Sigmoid colon (tissue), 6 donors: ENCODE measurements at regions not wholly inside any gene's neighbourhood (a gene's known extent, or its start where the extent isn't known, plus 50 kb on each side); places are given as distances from the start of the nearest gene placed in this dataset.

Experiments
- DNase-seq: peaks from one replicate; pipeline ENCODE4 v3.0.0-alpha.2; 2019
- H3K27ac ChIP-seq, 4 donors: fragments of 200-600 bp; sonication (generic); one replicate each; pipeline ENCODE4 v1.5.1; 2016 to 2019; ENCODE audit warnings: mild to moderate bottlenecking in 1 of 4
- H3K27me3 ChIP-seq, 3 donors: fragments of 200-600 bp; sonication (generic); one replicate each; pipeline ENCODE4 v1.5.1; 2019; ENCODE audit warnings: mild to moderate bottlenecking in 1 of 3
- H3K36me3 ChIP-seq, 4 donors: fragments of 200-600 bp; sonication (generic); one replicate each; pipeline ENCODE4 v1.5.1; 2016 to 2019
- H3K4me1 ChIP-seq, 4 donors: fragments of 200-600 bp; sonication (generic); one replicate each; pipeline ENCODE4 v1.5.1; 2017 to 2019
- H3K4me3 ChIP-seq, 4 donors: fragments of 200-600 bp; sonication (generic); one replicate each; pipeline ENCODE4 v1.5.1; 2017 to 2019; ENCODE audit warnings: mild to moderate bottlenecking in 2 of 4, moderate library complexity in 1 of 4
- H3K9me3 ChIP-seq, 4 donors: fragments of 200-600 bp in 3 of 4; sonication (generic) in 3 of 4; one replicate each; pipeline versions ENCODE4 v1.5.1 to v1.6.1; 2013 to 2019
- CTCF ChIP-seq, 4 experiments: fragments of 450-650 bp in 3 of 4; fragments of 200-600 bp in 1 of 4; IDR thresholded peaks; one replicate each; pipeline ENCODE4 v1.5.1; 2016 to 2019; ENCODE audit warnings: antibody characterized with exemption in 4 of 4, mild to moderate bottlenecking in 3 of 4, moderate library complexity in 2 of 4
- EP300 ChIP-seq, 4 donors: sonication (generic); formaldehyde crosslinking; IDR thresholded peaks; one replicate each; pipeline ENCODE4 v1.6.1; 2017; ENCODE audit warnings: antibody characterized with exemption in 4 of 4
- POLR2A ChIP-seq, 2 donors: fragments of 450-650 bp; IDR thresholded peaks; one replicate each; pipeline ENCODE4 v1.6.1; 2016; ENCODE audit warnings: antibody characterized with exemption in 2 of 2, mild to moderate bottlenecking in 2 of 2, moderate library complexity in 2 of 2
- POLR2AphosphoS5 ChIP-seq, 4 donors: sonication (generic); formaldehyde crosslinking; IDR thresholded peaks; one replicate each; pipeline ENCODE4 v1.6.1; 2017; ENCODE audit warnings: antibody characterized with exemption in 4 of 4
- WGBS, 2 donors: extraction: QIAGEN DNeasy Blood & Tissue Kit; methylation state at CpG; one replicate each; pipeline ENCODE4 v1.1.7; 2013; 5-methylcytosine and 5-hydroxymethylcytosine counted together
- intact Hi-C: fragments of 100-400 bp; cut with DNase I; formaldehyde crosslinking; loops from one replicate; pipeline ENCODE4 v1.15.1; 2023
- donor health status: healthy with polysubstance abuse.
- donor health status: healthy.

- no peak for DNase-seq
- no peak overlapping the region for H3K27ac ChIP-seq
- WGBS, 2 donors = 78 to 83% methylated on average over 4 of the region's 4 CpGs
- H3K4me3 ChIP-seq = no peak overlapping the region
- no peak for TF ChIP-seq CTCF (IDR thresholded peaks at IDR 0.05)
- no peak for TF ChIP-seq POLR2A (IDR thresholded peaks at IDR 0.05)
- no peak for TF ChIP-seq POLR2AphosphoS5 (IDR thresholded peaks at IDR 0.05)
- TF ChIP-seq EP300 (IDR thresholded peaks at IDR 0.05) = no peak
- no peaks in the 10 kb centered on the region for H3K4me1 ChIP-seq
- no peaks in the 10 kb centered on the region for H3K27me3 ChIP-seq
- intact Hi-C loops = no loop called here
- H3K36me3 ChIP-seq = no peaks in the 10 kb centered on the region
- peaks cover 0 to 8% (median 2%) of the 10 kb centered on the region in 4 donors for H3K9me3 ChIP-seq
Measured at GRCh38 chr18:43442131-43442530, 164.8 kb upstream of the SYT4 start.

GRCh38 chr18:43442571-43442970 lies 165.3 kb upstream of the SYT4 start:
- Histone ChIP-seq H3K36me3 (no peaks in the 10 kb centered on the region), H3K9me3 (peaks cover 0 to 8% (median 2%) of the 10 kb centered on the region in 4 donors), H3K4me3 (no peak overlapping the region), H3K27ac (no peak overlapping the region), H3K27me3 (no peaks in the 10 kb centered on the region), H3K4me1 (no peaks in the 10 kb centered on the region)
- intact Hi-C loops = no loop called here
- 79 to 88% methylated on average over 1 of the region's 1 CpG for WGBS, 2 donors
- TF ChIP-seq CTCF (IDR thresholded peaks at IDR 0.05) = no peak
- DNase-seq = no peak

DNA sequence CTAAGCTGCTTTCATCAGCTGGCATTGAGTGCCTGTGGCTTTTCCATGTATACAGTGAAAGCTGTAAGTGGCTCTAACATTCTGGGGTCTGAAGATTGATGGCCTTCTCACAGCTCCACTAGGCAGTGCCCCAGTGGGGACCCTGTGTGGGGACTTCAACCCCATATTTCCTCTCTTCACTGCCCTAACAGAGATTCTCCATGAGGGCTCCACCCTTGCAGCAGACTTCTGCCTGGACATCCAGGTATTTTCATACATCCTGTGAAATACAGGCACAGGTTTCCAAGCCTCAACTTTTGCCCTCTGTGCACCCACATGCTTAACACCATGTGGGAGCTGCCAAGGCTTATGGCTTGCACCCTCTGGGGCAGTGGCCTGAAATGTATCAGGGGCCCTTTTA lies 188.2 kb upstream of the SYT4 start:
- no peak for DNase-seq
- Histone ChIP-seq H3K27ac (no peak overlapping the region), H3K4me1 (no peaks in the 10 kb centered on the region), H3K36me3 (no peaks in the 10 kb centered on the region), H3K9me3 (peaks cover 0 to 5% (median 0%) of the 10 kb centered on the region in 4 donors), H3K27me3 (no peaks in the 10 kb centered on the region), H3K4me3 (no peak overlapping the region)
- TF ChIP-seq CTCF (IDR thresholded peaks at IDR 0.05) = no peak
- no peak for TF ChIP-seq POLR2A (IDR thresholded peaks at IDR 0.05)
- no peak for TF ChIP-seq EP300 (IDR thresholded peaks at IDR 0.05)
- TF ChIP-seq POLR2AphosphoS5 (IDR thresholded peaks at IDR 0.05) = no peak
- intact Hi-C loops = no loop called here

DNA sequence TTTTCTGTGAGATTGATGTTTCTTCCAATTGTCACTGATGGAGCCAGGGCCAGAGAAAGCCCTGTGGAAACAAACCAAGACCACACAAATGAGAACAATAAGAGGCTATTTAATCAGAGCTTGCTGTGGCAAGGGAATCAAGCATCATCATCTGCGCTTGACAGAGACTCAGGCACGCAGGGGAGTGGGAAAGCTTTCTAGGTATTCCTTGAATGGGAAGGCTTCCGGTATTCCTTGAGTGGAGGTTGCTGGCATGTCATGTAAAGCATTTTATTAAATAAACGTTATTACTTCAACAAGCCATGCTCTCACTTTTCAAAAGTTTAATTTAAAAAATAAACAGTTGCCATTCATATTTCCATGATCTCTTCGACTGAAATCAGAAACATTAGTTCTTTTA lies 194.6 kb upstream of the SYT4 start:
- Histone ChIP-seq H3K4me3 (no peak overlapping the region), H3K27me3 (no peaks in the 10 kb centered on the region), H3K36me3 (no peaks in the 10 kb centered on the region), H3K27ac (no peak overlapping the region), H3K4me1 (no peaks in the 10 kb centered on the region), H3K9me3 (no peaks in the 10 kb centered on the region)
- intact Hi-C loops = no loop called here
- TF ChIP-seq POLR2AphosphoS5 (IDR thresholded peaks at IDR 0.05) (no peak), POLR2A (IDR thresholded peaks at IDR 0.05) (no peak), EP300 (IDR thresholded peaks at IDR 0.05) (no peak), CTCF (IDR thresholded peaks at IDR 0.05) (no peak)
- WGBS, 2 donors = 70 to 73% methylated on average over 5 of the region's 5 CpGs
- no peak for DNase-seq

- no peak overlapping the region for H3K27ac ChIP-seq
- WGBS, 2 donors = 75 to 84% methylated on average over 3 of the region's 3 CpGs
- no peaks in the 10 kb centered on the region for H3K36me3 ChIP-seq
- no peaks in the 10 kb centered on the region for H3K9me3 ChIP-seq
- H3K27me3 ChIP-seq = no peaks in the 10 kb centered on the region
- no peak overlapping the region for H3K4me3 ChIP-seq
- no peak for TF ChIP-seq POLR2A (IDR thresholded peaks at IDR 0.05)
- TF ChIP-seq POLR2AphosphoS5 (IDR thresholded peaks at IDR 0.05) = no peak
- no peak for TF ChIP-seq EP300 (IDR thresholded peaks at IDR 0.05)
- no peak for TF ChIP-seq CTCF (IDR thresholded peaks at IDR 0.05)
- intact Hi-C loops = no loop called here
- H3K4me1 ChIP-seq = no peaks in the 10 kb centered on the region
- DNase-seq = no peak
Measured at GRCh38 chr18:43481069-43481468, 203.8 kb upstream of the SYT4 start.
